HG02981 (cell line): ENCODE measurements at regions not wholly inside any gene's neighbourhood (a gene's known extent, or its start where the extent isn't known, plus 50 kb on each side); places are given as distances from the start of the nearest gene placed in this dataset.

Experiments
- ATAC-seq: cut with Tn5 transposase; IDR thresholded peaks from one replicate; pipeline ENCODE4 v1.9.1; 2021; ENCODE audit warnings: mild to moderate bottlenecking, moderate library complexity; ENCODE audit not compliant: unreplicated experiment

DNA sequence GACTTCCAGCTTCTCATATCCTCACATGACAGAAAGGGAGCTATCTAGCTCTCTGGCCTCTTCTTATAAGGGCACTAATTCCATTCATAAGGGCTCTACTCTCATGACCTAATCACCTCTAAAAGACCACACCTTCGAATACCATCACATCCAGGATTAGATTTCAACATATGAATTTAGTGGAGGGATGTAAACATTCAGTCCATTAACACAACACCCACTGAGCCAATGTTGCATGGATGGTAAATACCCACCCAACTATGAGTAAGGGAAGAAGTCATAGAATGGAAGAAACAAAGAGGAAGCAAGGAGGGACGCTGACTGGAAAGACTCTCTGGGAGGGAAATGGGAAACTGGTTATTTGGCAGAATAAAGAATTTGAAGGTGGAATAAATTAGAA lies 112.6 kb upstream of the CCDC112 start:
- ATAC-seq: no peak

DNA sequence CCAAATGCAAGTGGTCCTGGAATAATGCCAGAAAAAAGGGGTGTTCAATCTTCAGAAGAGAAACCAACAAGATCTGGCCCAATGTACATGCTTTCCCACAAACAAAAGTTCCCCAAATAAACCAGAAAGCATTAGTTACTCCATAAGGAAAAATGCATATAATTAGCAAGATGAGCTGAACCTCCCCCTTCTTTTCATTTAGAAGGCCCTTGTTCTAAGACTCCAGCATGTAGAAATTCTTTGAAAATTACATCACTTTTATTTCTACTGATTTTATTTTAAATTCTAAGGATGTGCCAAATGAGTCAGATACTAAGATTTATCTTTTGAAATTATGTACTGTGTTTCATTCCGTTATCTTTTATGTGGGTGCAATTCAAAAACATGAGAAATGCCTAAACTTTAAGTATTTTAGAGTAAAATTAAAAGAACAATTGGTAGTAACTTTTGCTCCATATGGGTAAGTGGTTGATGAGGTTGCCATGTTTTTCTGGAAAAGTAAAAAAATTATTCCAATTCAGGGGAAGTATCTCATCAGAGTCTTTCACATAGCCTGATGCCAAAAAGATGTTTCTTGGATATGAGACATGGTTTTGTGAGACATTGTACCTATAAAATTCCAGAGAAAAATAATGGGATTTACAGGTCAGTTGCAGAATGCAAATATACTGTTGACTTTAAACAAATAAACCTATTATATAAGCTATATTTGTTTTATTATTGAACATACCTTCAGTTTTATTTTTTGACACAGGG lies 106.5 kb upstream of the CCDC112 start:
- ATAC-seq: no peak

DNA sequence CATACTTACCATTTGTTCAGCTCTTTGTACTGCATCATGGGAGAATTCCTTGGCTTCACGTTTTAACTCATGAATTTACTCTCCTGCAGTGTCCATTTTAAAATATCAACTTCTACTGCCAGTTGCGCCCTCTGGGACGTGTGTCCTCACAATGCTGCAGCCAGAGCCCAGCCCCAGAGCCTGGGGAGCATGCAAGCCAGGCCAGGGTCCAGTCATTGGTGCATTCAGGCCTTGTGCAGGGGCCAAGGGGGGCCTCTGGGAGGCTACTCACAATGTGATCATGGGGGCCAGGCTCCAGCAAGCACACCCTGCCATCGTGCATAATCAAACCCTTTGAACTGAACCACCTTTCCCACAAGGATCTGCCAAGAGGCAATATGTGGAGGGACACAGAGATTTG lies 105.6 kb upstream of the CCDC112 start:
- no peak for ATAC-seq

DNA sequence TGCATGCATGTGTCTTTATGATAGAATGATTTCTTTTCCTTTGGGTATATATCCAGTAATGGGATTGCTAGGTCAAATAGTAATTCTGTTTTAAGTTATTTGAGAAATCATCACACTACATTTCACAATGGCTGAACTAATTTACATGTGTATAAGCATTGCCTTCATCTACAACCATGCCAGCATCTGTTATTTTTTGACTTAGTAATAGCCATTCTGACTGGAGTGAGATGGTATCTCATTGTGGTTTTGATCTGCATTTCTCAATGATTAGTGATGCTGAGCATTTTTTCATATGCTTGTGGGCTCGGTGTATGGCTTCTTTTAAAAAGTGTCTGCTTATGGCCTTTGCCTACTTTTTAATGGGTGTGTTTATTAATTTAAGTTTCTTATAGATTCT lies 102.3 kb upstream of the CCDC112 start:
- ATAC-seq: no peak

DNA sequence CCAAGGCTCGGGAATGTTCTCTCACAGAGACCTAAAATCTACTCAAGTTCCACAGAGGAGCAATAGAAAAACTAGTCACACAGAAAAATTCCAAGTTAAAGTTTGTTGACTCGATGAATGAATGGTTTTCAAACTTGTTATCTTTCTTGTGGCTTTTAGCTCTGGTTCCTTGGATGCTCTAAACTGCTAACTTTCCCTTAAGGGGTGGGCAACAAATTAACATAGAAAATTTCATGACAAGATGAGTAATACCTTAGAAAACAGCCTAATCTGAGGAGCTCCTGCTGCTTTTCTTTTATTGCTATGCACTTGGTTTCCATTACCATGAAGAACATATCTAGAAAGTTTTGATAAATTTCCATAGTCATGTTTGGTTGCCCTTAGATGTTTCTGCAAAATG lies 100.2 kb upstream of the CCDC112 start:
- ATAC-seq: no peak

DNA sequence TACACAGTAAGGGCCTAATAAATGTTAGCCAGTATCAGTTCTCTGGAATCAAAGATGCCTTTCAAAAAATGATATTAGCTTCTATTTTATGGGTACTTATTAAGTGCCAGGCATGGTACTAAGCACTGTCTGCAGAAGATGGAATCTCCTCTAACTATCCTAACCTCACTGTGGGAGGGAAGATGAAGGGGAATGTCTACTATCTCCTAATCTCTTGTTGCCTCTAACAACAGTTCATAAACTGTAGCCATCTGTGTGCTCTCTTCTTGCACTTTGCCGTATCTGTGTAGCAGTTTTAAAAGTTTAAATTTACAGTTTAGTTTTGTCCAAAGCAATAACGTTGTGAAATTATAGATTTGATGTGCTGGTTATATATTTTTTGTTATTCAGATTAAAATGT lies 99.6 kb upstream of the CCDC112 start:
- ATAC-seq: no peak

DNA sequence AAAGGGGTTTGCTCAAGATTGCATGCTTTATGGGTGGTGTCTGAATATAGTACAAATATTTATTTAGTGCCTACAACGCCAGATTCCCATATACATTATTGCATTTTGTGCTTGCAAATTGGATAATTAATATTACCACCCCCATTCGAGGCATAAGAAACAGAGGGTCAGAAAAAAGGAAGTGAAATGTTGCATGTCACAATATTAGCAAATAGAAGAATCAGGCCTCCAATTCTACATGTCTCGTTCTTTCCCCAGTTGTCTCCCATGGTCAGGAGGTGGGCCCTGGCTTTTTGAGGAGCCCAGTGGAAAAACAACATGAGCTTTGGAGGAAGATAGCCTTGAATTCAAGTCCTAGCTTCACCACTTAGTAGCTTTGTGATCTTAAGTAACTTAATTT lies 98.1 kb upstream of the CCDC112 start:
- no peak for ATAC-seq

DNA sequence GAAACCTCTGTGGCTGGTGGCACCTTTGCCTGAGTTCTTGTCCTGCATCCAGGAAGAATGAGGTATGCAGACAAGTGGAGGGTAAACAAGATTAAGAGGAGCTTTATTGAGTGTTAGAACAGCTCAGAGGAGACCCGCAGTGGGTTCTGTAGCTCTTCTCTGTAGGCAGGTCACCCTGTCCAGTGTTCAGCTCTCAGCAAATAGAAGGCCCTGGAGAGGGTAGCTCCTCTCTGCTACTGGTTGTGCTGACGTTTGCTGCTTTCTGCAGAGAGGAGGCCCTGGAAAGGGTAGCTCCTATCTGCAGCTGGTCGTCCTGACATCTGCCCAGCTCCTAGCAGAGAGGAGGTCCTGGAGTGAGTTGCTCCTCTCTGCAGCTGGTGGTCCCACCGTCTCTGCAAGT lies 96.8 kb upstream of the CCDC112 start:
- ATAC-seq: no peak

DNA sequence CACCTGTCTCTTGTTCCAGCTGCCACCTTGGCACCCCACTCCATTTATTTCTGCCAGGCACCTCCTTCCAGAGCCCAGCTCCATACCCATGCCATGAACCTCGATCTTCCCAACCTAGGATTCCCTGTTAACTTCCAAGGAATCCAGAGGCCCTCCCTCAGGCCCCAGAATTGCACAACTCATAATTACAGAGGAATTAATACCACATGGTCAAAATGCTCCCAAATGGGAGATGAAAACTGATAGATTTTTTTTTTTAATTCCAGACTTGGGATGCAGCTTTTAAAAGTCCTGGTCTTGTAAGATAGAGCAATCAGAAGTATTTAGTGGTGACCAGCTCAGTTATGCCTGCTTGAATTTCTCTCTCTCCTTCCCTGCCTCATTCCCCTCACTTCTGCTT lies 96.2 kb upstream of the CCDC112 start:
- ATAC-seq: no peak

DNA sequence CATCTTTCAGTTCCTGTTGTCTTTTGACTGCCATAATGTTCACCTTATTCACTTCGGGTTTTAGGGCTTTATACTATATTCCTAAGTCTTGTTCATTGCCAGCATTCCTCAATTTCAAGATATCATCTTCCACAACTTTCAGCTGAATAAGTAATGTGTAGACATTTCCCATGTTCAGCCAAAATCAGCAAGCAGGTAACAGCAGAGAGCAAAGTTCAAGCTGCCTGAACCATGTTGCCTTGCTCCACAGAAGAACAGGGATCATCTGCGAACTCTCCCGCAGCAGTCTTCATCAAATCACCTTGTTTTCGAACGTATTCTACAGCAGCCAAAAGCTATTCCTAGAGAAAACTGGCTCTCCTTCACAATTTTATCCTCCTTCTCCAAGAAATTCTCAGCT lies 95.3 kb upstream of the CCDC112 start:
- no peak for ATAC-seq

DNA sequence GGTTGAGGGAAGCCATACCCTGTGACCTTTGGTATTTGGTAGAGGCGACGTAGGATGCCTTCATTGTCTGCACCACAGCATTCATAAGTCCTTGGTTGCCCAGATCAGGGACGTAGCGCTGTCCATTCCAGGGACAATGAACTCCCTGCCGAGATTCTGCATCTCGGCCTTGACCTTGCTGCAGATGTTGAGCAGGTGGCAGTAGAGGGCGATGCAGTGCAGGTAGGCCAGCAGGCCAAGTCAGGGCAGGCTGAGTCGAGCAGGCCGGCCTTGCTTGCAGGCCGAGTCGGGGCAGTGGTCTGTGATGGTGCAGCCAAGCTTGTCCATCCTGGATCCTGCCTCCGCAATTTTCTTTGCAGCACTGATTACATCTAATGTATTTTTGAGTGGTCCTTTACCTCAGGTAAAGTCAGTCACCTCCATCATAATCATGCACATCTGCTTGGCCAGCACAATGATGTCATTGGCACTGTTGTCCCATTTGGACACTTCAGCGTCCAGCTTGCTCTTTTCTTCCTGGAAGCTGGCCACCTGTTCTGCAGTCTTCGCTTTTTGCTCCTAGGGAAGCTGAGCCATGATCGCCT lies 93.4 kb upstream of the CCDC112 start:
- no peak for ATAC-seq

DNA sequence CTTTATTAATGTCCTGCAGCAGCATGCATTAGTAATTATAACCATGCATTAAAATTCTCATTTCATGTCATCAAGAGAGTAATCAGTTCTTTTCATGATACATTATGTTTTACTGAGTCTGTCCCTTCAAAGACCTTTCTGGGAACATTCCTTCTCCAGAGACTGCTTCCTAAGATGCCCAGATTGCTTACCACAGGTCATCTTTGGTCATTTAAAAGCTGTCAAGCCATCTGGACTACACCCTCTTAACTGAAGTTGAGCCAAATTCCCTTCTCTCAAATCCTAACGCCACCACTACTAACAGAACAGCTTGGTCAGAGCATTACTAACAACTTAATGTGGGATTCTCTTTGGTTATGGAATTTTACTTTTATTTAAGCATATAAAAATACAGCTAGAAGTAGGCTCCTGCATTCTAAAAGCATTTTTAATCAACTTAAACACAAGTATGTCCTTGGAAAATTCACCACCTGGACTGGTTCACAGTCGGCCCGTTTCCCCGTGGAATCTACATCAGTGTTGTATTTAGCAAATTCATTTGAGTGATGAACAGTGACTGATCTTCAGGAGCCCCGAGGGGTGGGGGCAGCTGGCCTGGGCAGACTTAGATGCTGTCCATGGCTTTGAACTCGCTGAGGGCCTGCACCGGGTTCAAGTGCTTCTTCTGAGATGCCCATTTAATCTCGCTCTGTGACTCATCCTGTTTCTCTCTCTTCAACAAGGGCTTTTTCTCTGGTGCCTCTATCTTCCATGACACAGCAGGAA lies 92.8 kb upstream of the CCDC112 start:
- no peak for ATAC-seq

DNA sequence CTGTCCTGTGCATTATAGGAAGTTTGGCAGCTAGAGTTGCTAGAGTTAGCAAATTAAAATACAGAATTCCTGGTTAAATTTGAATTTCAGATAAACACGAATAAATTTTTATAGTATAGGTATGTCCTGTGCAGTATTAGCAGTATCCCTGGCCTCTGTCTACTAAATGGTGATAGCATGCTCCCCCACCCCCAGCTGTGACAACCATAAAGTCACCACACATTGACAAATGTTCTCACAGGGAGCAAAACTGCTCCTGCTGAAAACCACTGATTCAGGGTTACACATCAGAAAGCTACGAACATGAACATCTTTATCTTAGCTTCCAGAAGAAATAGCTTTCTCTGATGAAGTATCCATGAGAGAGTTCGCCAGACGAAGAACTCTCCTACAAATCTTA lies 91.8 kb upstream of the CCDC112 start:
- no peak for ATAC-seq

DNA sequence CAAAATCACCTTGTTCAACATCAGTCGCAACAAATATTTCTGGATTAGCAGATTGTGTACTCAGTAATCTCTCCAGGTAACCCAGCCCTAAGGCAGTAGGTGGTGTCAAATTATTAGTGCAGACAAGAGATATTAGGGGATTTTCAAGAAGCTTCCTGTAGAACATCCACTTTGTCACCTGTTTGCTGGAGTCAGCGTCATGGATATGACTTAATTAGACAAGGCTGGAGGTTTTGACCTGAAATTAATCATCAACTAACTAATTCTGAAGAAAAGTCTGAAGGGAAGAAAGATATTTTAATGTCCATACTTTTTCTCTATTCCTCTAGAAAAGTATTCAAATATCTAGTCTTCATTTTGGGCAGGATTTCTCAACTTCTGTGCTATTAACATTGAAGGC lies 91.4 kb upstream of the CCDC112 start:
- ATAC-seq: no peak

DNA sequence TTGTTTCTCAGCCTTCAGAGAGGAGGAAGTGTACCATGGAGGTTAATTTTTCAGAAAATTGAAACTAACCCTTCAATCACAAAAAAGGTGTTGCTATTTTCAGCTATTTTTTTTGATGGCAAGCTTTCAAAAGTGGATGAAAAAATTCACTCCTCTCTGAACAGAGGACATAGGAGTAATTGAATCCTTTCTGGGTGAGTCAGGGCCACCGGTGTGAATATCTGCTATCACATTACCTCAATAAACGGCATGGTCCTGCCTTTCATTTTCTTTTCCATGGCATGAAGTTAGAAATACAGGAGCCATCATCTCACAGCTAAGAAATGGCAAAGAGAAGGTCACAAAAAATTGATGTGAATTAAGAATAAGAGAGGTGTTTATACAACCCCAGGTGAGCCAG lies 90.2 kb upstream of the CCDC112 start:
- ATAC-seq: no peak

DNA sequence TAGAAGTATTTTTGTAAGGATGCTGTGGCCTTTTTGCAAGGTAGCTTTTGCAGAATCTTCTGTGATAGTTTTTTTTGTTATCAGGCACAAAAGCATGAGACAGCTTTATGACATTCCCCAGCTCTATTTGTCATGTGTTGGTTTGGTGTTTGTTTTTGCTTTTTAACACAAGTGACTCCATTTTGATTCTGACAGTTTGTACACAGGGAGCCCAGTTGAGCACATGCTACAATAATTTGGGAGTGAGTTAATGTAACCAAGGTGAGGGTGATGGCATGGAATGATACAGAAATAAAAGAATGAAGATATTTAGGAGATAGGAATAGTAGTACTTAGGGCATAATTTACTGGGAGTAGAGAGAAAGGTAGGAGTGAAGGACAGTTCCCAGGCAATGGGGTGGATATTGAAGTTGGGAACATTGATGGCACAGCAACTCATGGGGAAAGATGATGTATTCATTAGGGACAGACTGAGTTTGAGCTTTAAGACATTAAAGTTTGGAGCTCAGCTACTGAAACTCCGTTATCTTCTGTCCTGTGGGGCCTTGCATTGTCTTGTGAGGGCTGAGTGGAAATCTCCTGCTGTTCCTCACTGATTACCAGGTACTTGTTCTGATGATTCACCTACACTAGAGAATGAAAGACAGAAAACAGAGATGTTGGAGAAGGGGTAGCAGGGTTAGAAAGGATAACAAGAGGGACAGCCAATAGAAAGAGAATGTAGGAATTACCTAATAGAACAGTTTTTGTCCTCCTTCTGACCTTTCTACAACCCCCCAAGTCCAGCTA lies 88.3 kb upstream of the CCDC112 start:
- no peak for ATAC-seq

DNA sequence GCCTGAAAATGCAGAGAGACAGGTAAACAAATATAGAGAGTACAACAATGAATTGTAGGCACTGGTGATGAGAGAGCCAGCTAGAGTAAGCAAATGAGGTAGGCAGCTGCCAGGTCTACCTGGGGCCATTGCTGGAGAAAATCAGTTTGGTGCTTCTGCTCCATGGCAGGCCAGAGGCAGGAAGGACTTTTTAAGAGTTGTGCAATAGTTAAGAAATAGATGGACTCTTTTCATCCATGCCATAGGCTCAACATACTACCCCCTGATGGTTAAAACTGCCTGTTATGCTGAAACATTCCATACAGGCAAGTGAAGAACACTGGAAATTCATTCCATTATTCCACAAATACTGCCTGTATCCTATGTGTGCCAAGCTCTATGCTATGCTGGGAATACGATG lies 86.5 kb upstream of the CCDC112 start:
- no peak for ATAC-seq

DNA sequence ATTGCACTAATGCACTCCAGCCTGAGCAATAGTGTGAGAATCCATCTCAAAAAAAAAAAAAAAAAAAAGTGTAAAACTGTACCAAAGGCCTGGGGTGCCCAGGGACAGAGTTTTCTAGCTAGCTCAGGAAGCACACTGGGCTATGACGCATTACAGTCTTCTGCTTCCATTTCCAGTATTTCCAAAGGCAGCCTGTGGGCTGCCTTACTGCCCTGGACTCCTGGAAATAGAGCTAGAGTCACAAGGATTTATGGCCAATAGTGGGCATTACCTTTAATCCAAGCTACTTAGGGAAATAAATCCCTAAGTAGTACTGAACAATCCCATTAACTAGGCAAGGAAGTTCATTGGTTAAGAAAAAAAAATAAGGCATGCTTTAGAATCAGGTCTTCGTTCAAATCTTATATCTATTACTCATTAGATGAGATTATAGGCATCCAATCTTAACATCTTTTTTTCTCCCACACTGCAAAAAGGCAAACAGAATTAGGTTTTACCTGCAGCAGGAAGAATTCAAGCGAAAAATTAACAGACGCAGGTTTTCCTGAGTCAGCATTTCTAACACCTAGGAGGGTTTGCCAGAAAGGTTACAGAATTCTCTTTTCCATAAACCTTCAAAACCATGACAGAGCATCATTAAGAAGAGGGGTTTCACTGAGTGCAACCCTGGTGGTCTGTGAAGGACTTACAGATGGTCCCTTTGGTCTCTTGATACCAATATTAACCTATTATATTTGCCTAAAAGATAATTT lies 85.6 kb upstream of the CCDC112 start:
- no peak for ATAC-seq

DNA sequence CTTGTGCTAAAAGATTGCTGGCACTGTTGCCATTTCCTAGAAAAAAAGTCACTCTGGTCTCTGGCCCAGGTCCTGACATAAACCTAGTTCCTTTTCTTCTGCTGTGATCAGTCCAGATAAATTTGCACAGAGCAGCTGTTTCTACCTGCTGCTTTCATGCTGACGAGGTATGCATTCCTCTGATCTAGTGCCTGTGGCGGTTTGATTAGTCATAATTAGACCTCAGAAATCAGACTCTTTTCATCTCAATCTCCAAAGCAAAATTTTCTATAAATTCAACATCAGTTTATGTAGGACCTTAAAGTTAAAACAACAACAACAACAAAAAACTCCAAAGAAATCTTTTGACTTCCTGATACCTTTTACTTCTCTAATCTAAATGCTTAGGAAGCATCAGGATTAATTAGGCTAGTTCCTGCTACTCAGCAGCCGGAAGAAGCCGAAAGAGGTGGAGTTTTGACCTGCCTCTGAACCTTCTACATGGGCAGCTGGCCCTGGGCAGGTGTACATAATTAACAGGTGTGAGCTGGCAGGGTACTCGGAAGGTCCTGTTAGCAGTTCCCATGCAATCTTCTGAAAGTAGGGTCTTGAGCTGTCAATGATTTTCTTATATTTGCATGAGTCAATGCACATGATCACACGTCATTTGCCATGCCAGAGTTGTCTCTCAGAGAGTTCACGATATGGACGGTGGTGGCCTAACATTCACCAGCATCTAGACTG lies 83.3 kb upstream of the CCDC112 start:
- ATAC-seq: peak; percentile 66

DNA sequence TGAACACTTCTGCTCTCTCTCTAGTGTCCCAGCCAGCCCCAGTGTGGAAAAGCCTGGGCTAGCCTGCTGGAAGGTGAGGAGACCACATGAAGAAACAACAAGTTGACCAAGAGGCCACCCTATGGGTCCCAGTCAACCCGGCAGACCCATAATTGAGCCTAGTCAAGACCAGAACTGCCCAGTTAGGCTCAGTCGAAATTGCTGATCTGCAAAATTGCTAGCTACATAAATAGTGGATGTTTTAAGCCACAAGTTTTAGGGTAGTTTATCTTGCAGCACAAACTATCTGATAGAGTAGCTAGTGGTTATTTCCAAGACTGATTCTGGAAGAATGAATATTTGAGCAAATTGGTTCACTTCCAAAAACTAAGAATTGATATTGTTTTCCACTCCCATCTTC lies 82.3 kb upstream of the CCDC112 start:
- no peak for ATAC-seq
